Hepatocyte (in vitro differentiated cells): ENCODE measurements at regions not wholly inside any gene's neighbourhood (a gene's known extent, or its start where the extent isn't known, plus 50 kb on each side); places are given as distances from the start of the nearest gene placed in this dataset.

Experiments
- EZH2 ChIP-seq: fragments of 200-600 bp; sonication (generic); IDR thresholded peaks from 2 replicates; pipeline ENCODE4 v1.6.1; 2016; ENCODE audit warnings: antibody characterized with exemption, mild to moderate bottlenecking, borderline replicate concordance
- TF ChIP-seq, protein P1 (sequence below): fragments of 200-600 bp; sonication (generic); IDR thresholded peaks from 2 replicates; pipeline ENCODE4 v1.5.1; 2016; ENCODE audit warnings: antibody characterized with exemption, mild to moderate bottlenecking; ENCODE audit not compliant: poor library complexity

DNA sequence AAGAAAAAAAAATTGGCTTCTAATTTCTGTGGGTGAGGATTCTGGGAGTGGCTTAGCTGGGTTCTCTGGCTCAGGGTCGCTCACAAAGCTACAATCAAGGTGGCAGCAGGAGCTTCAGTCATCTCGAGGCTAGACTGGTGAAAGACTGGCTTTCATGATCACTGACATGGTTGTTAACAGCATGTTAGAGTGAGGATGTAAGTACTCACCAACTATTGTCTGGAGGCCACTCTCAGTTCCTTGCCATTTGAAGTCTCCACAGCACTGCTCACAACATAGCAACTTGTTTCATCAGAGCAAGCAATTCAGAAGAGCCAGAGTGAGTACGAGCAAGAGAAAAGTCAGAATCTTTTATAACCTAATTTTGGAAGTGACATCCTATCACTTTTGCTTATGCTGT lies 145.7 kb upstream of the PRSS16 start:
- TF ChIP-seq, protein P1, sequence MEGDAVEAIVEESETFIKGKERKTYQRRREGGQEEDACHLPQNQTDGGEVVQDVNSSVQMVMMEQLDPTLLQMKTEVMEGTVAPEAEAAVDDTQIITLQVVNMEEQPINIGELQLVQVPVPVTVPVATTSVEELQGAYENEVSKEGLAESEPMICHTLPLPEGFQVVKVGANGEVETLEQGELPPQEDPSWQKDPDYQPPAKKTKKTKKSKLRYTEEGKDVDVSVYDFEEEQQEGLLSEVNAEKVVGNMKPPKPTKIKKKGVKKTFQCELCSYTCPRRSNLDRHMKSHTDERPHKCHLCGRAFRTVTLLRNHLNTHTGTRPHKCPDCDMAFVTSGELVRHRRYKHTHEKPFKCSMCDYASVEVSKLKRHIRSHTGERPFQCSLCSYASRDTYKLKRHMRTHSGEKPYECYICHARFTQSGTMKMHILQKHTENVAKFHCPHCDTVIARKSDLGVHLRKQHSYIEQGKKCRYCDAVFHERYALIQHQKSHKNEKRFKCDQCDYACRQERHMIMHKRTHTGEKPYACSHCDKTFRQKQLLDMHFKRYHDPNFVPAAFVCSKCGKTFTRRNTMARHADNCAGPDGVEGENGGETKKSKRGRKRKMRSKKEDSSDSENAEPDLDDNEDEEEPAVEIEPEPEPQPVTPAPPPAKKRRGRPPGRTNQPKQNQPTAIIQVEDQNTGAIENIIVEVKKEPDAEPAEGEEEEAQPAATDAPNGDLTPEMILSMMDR: no peak
- TF ChIP-seq EZH2: no peak
